ENCODE measurements at regions not wholly inside any gene's neighbourhood (a gene's known extent, or its start where the extent isn't known, plus 50 kb on each side); places are given as distances from the start of the nearest gene placed in this dataset.

DNA sequence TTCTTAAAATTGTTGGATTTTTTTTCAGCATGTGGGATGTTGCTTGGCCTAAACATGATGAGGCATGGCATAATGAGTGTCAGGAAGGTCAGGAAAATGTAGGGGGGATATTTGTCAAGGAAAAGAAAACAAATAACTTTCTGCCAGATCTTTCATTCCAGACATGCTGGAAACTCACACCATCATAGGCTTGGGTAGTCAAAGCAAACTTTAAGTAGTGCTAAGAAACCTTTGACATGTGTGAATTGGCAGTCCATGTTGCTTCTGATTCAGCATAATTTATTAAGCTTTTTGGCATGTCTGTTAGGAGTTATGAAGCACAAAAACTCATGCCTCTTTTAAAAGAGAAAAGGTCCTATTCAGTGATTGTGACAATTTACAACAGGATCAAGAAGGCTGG, 61.3 kb upstream of the MTAP start:
- no peak for TF ChIP-seq POLR2A (IDR thresholded peaks at IDR 0.05)
- no peak for TF ChIP-seq CTCF (IDR thresholded peaks at IDR 0.05)
